ENCODE measurements at regions not wholly inside any gene's neighbourhood (a gene's known extent, or its start where the extent isn't known, plus 50 kb on each side); places are given as distances from the start of the nearest gene placed in this dataset.

GRCh38 chr3:5071061-5071460 is 51.0 kb upstream of the ARL8B start:
- H2AK5ac ChIP-seq (ENCODE audit: low read depth, low read length), result no peak overlapping the region
- DNase-seq (ENCODE audit: low read depth in 1 of 2, low spot score in 2 of 2) (no peak), FAIRE-seq (no peak)
- H3K79me2 ChIP-seq (ENCODE audit: control insufficient read depth in 1 of 2, insufficient read depth in 2 of 2, low read length in 2 of 2), result no peaks in the 10 kb centered on the region
- no peaks in the 10 kb centered on the region for H3K9me3 ChIP-seq (ENCODE audit: insufficient read depth in 2 of 2, low read depth in 1 of 2, low read length in 1 of 2)
- H2BK120ac ChIP-seq (replicated peaks; ENCODE audit: low read depth, low read length), result no peak overlapping the region
- H3K18ac ChIP-seq (ENCODE audit: extremely low read depth, low read length), result no peak overlapping the region
- no peak overlapping the region for H2BK15ac ChIP-seq (ENCODE audit: low read length)
- H2BK12ac ChIP-seq (ENCODE audit: low read depth, low read length), result no peak overlapping the region
- ChIA-PET POLR2A (ENCODE audit: partially characterized antibody) (no interaction called here), CTCF (ENCODE audit: partially characterized antibody) (interaction anchor here (1.4 to 2.3 kb wide), 2 partner anchors 12 to 359 kb away, joined by 5 to 9 read pairs; no protein-coding TSS in a partner anchor)
- H4K8ac ChIP-seq (ENCODE audit: extremely low read depth, insufficient read depth, low read length), result no peak overlapping the region
- H2AFZ ChIP-seq (ENCODE audit: low read length), result no peak overlapping the region
- H4K91ac ChIP-seq (replicated peaks; ENCODE audit: insufficient read length, low read length), result no peak overlapping the region
- H2BK20ac ChIP-seq (ENCODE audit: low read length), result no peak overlapping the region
- no peaks in the 10 kb centered on the region for H3K79me1 ChIP-seq (ENCODE audit: low read depth, low read length)
- H3K9ac ChIP-seq (replicated peaks in 1 of 4; ENCODE audit: extremely low read depth in 1 of 4, low read depth in 3 of 4, low read length in 3 of 4), result no peak overlapping the region
- H3K23ac ChIP-seq (ENCODE audit: insufficient read length), result no peak overlapping the region
- no peak overlapping the region for H3K4me2 ChIP-seq (ENCODE audit: insufficient read depth in 1 of 2, low read depth in 2 of 2, low read length in 2 of 2)
- H3K14ac ChIP-seq (ENCODE audit: insufficient read length), result no peak overlapping the region
- H3K56ac ChIP-seq (replicated peaks; ENCODE audit: insufficient read length, low read depth, low read length), result no peak overlapping the region
- H3K4me3 ChIP-seq (ENCODE audit: extremely low read depth in 1 of 4, insufficient read depth in 2 of 4, low read depth in 3 of 4, low read length in 4 of 4), result no peak overlapping the region
- no peaks in the 10 kb centered on the region for H3K4me1 ChIP-seq (replicated peaks in 1 of 4; ENCODE audit: control insufficient read depth in 3 of 4, insufficient read depth in 4 of 4, low read length in 3 of 4)
- 89% methylated on average over 7 of the region's 7 CpGs; no CpG with 5 or more reads in 1 of the 2 experiments for WGBS, 2 experiments (ENCODE audit: extremely low coverage in 1 of 2, insufficient coverage in 1 of 2, insufficient read length in 1 of 2, insufficient replicate concordance in 2 of 2, low coverage in 1 of 2, low lambda C conversion rate in 2 of 2, missing lambda C conversion rate in 1 of 2)
- H2BK5ac ChIP-seq (ENCODE audit: low read depth, low read length), result no peak overlapping the region
- no peak overlapping the region for H4K5ac ChIP-seq (ENCODE audit: insufficient read length, low read depth, low read length)
- H3K36me3 ChIP-seq (ENCODE audit: control insufficient read depth in 2 of 4, insufficient read depth in 4 of 4, low read length in 3 of 4), result no peaks in the 10 kb centered on the region
- H3K4ac ChIP-seq (replicated peaks; ENCODE audit: insufficient read length, low read depth, low read length), result no peak overlapping the region
- no peaks in the 10 kb centered on the region for H4K20me1 ChIP-seq (replicated peaks in 1 of 2; ENCODE audit: control insufficient read depth in 1 of 2, insufficient read depth in 2 of 2, low read length in 2 of 2)
- no peaks in the 10 kb centered on the region for H3K23me2 ChIP-seq (ENCODE audit: low read depth, low read length)
- TF ChIP-seq GABPA (IDR thresholded peaks at IDR 0.05; ENCODE audit: borderline replicate concordance, insufficient read depth, low read length) (no peak), JUN (IDR thresholded peaks at IDR 0.05; ENCODE audit: low read depth, low read length) (no peak), E2F6 (IDR thresholded peaks at IDR 0.05) (no peak), SRF (IDR thresholded peaks at IDR 0.05; ENCODE audit: low read depth, low read length) (no peak), CBX8 (IDR thresholded peaks at IDR 0.05; ENCODE audit: borderline replicate concordance, low read depth, low read length) (no peak)
- no peak overlapping the region for H3K27ac ChIP-seq (ENCODE audit: low read depth, low read length)
- H3K27me3 ChIP-seq (replicated peaks in 1 of 4; ENCODE audit: control insufficient read depth in 3 of 4, extremely low read depth in 1 of 4, insufficient read depth in 3 of 4, low read length in 3 of 4), result no peaks in the 10 kb centered on the region

Measured in H1 (cell line).